HG03558 (cell line): ENCODE measurements at regions not wholly inside any gene's neighbourhood (a gene's known extent, or its start where the extent isn't known, plus 50 kb on each side); places are given as distances from the start of the nearest gene placed in this dataset.
"Not testable (repeated sequence)": the region's sequence is repeated elsewhere in the genome, so short reads cannot be mapped to it uniquely, and the experiment has no call there.

ENCODE experiments used
- ATAC-seq: cut with Tn5 transposase; IDR thresholded peaks from one replicate; pipeline ENCODE4 v1.9.1; 2021; ENCODE audit warnings: moderate number of reproducible peaks; ENCODE audit not compliant: unreplicated experiment; ENCODE audit errors: extremely low read depth

DNA sequence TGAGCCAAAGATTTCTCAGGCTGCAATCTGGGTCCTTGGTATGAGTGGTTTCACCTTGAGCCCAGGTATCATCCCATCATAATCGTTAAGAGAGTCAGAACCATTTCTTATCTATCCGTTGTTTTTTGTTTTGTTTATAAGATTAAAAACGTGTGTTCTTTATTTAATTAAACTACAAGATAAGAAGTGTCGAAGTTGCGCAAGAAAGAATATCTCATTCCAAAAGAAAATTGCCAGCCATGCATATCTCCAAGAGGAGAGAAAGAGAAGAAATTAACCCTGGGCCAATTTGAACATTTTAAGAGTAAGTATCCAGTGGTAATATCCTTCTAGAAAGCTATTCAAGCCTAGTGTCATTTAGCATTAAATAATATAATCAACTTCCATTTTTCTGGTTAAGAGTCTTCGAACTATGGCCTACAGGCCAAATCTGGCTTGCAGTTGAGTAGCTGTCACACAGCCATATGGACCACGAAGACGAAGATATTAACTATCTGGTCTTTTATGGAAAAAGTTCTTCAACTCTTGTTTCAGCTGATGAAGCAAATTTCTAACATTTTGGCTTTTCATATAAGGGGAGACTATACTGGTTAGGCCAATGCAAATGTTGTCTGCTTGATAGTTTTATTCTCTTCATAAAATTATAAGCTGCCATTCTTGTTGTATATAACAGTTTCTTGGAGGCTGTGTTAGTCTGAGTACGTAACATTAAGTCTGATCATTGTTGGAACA is 576.4 kb downstream of the REEP3 start:
- no peak for ATAC-seq

DNA sequence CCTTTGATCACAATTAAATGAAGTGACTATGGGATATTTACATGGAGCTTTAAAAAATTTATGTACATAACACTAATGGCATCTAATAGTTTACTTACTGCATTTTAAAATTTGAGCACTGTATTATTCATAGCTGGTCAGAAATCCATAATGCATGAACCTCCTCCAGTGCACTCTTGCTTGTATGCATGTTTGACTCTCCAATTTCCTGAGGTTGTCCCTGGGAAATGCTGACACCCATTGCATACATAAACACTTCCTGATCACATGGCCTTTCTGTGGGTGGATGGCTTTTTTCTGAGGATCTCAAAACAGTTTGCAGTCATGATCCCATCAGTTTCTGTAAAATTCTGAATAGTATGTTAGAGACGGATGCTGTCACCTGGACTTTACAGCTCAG is 577.8 kb downstream of the REEP3 start:
- no peak for ATAC-seq

DNA sequence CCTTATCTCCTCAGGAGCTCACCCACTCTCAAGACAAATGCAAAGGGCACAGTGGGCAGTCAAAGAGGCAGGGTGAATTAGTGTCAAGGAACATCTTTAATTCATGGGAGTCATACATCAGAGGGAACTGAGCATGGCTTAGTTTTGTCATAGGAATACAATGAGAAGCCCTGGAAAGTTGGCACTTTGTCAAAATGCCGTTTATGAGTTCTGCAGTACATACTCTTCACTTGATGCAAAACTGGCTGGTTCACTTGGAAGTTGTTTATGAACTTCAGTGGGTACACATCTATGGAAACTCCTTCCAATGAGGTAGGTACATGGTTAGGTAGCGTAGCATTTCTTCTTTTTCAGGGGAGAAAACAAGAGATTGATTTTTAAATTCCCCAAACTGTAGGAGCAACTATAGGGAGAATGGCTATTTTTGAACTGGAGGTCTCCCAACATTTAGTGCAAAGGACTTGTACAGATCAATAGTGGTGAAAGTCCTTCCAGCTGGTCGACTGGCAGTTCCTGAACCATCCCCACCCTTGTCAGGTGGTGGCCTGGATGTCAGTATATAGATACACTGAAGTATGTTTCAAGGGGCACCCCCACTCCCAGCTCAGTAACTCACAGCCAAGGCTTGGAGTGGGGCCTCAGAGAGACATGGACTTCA is 580.5 kb downstream of the REEP3 start:
- no peak for ATAC-seq

DNA sequence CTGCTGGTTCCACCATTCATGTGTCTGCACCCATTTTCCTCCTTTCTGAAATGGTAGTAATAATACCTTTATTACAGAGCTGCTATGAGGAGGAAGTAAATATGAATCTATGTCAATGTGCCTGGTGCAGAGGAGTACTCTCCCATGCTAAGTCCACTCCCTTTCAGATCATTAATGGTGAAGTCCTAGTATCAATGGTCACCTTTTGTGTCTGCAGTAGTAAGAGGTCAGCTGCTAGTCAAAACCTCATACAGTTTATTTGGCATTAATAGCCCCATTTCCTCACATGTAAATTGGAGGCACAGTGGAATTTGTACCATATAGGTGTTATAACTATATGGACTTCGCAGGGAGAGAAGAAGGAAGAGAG is 581.0 kb downstream of the REEP3 start:
- no peak for ATAC-seq

- ATAC-seq, result no peak
Measured at GRCh38 chr10:64102916-64103315, 581.7 kb downstream of the REEP3 start.

- no peak for ATAC-seq
Measured at GRCh38 chr10:64103750-64104470, 582.7 kb downstream of the REEP3 start.

DNA sequence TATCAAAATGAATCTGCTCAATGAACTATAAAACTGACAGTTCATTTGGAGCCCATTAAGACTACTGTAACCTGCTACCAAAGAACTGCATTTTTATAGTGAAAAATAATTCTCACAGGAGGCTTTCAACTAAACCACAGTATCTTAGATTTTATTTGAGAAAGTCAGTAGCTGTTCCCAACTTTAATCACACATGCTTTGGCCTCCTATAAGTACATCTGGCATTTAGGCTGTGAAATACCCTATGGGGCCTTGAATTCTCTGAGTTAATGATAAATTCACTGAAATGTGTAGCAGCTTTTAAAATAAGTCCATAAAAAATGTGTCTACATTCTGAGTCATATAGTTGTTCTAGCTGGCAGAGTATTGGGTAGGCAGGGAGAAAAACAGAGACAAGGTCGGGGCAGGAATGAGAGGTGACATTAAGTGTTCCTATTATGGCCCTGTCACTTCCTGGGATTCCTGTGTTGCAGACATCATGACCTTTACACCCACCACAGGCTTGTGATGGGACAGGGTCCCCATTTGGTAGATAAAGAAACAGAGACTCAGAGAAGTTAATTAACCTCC is 588.8 kb downstream of the REEP3 start:
- no peak for ATAC-seq

GRCh38 chr10:64112701-64113355 is 591.6 kb downstream of the REEP3 start:
- ATAC-seq, result no peak

GRCh38 chr10:64113375-64113774 is 592.2 kb downstream of the REEP3 start:
- ATAC-seq, result no peak

- no peak for ATAC-seq
Measured at GRCh38 chr10:64113792-64114191, 592.6 kb downstream of the REEP3 start.

- no peak for ATAC-seq
Measured at GRCh38 chr10:64115471-64115870, 594.3 kb downstream of the REEP3 start.

DNA sequence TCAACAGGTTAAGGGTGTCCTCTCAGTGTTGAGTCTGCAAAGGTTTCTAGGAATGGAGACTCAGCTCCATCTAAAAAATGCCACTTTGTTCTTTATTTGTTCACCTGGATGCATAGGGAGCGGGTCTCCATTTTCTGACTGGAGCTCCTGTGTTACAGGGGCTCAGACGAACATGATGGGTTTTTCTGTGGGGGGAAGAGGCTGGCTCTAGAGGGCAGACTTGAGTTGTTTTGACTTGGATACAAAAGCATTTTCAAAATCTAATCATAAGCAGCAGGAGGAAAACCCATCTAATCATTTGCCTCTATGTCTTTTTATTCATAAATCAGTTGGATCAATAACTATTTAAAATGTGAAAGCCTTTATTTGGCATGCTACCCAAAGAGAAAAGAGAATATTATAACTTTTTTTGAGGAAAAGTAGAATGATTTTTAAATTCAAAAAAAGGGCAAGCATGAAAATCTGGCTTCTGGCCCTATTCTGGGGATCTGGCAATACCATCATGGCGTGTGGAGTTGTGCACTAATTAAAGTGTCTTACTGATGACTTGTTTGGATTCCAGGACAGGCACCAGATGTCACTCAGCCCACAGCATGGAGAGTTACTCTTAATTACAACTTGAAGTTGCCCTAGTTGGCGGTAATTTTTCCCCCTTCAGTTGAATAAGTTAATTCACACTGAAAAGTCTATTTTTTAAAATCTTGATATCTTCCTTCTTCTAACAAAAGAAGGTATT is 594.9 kb downstream of the REEP3 start:
- ATAC-seq, result no peak

DNA sequence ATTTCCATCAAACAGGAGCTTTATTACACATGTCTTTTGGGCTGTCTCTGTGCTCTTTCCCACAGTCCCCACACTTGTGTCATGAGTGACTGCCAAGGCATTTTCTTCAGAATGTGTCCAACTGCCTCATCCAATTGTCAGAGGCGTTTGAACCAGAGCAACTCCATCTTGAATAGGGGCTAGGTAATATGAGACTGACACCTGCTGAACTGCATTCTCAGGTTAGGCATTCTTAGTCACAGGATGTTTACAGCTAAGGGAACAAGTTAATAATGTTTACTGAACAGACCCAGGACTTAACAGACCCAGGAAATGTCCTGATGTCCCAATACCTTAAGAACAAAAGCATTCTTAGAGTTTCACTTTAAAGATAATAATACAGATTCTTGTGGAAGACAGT is 595.5 kb downstream of the REEP3 start:
- no peak for ATAC-seq

- ATAC-seq, result no peak
Measured at GRCh38 chr10:64118736-64119135, 597.5 kb downstream of the REEP3 start.

GRCh38 chr10:64120301-64120980 is 599.2 kb downstream of the REEP3 start:
- not testable (repeated sequence) for ATAC-seq

GRCh38 chr10:64130152-64130551 is 609.0 kb downstream of the REEP3 start:
- no peak for ATAC-seq

DNA sequence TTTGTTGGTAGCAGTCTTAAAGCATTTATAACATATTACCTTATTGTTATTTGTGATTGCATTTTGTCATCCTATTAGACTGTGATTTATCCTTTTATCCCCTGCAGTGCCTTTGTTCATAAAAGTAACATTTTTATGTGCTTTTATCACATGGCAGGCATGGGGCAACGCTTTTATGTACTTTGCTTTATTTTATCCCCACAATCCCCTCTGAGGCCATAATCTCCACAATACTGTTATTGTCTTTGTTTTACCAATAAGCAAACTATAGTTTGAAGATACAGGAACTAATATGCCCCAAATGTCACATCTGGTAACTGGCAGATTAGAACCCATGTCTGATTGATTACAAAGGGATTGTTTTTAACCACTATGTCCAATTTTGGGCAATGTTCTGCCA is 613.5 kb downstream of the REEP3 start:
- no peak for ATAC-seq

DNA sequence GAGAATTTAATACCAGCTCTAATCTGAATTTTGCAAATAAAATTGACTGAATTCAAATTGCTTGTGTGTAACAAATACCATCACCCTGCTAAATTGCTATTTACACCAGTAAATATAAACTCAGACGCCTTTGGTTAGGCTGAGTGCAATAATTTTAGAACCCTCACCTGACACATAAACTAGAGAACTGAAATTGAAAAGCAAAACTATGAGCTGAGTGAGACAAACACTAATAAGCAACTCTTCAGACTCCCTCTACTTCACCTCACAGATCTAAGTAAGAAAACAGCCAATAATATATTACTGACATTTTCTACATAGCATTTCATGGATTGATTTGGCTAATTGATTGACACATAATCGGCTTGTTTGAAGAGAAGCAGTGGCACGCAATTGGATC is 621.2 kb downstream of the REEP3 start:
- ATAC-seq, result no peak

- ATAC-seq, result no peak
Measured at GRCh38 chr10:64148607-64149006, 627.4 kb downstream of the REEP3 start.
